ENCODE measurements at regions not wholly inside any gene's neighbourhood (a gene's known extent, or its start where the extent isn't known, plus 50 kb on each side); places are given as distances from the start of the nearest gene placed in this dataset.

GRCh38 chr2:59339837-59340207 lies 1098.7 kb upstream of the FANCL start:
- Histone ChIP-seq H2AFZ (ENCODE audit: low read length) (no peak overlapping the region), H4K8ac (ENCODE audit: extremely low read depth, insufficient read depth, low read length) (no peak overlapping the region), H2BK12ac (ENCODE audit: low read depth, low read length) (no peak overlapping the region), H3K27ac (ENCODE audit: low read depth, low read length) (no peak overlapping the region), H3K27me3 (replicated peaks in 1 of 4; ENCODE audit: control insufficient read depth in 3 of 4, extremely low read depth in 1 of 4, insufficient read depth in 3 of 4, low read length in 3 of 4) (no peaks in the 10 kb centered on the region), H2AK5ac (ENCODE audit: low read depth, low read length) (no peak overlapping the region), H4K20me1 (replicated peaks in 1 of 2; ENCODE audit: control insufficient read depth in 1 of 2, insufficient read depth in 2 of 2, low read length in 2 of 2) (no peaks in the 10 kb centered on the region), H3K79me1 (ENCODE audit: low read depth, low read length) (no peaks in the 10 kb centered on the region), H3K23ac (ENCODE audit: insufficient read length) (no peak overlapping the region), H3K36me3 (ENCODE audit: control insufficient read depth in 2 of 4, insufficient read depth in 4 of 4, low read length in 3 of 4) (no peaks in the 10 kb centered on the region), H3K4me1 (replicated peaks in 1 of 4; ENCODE audit: control insufficient read depth in 3 of 4, insufficient read depth in 4 of 4, low read length in 3 of 4) (peaks cover 2 to 13% (median 8%) of the 10 kb centered on the region in 4 experiments; a peak in 2 of 7 replicates), H3K79me2 (ENCODE audit: control insufficient read depth in 1 of 2, insufficient read depth in 2 of 2, low read length in 2 of 2) (no peaks in the 10 kb centered on the region), H3K14ac (ENCODE audit: insufficient read length) (no peak overlapping the region), H3K56ac (replicated peaks; ENCODE audit: insufficient read length, low read depth, low read length) (no peak overlapping the region), H2BK20ac (ENCODE audit: low read length) (no peak overlapping the region), H2BK15ac (ENCODE audit: low read length) (no peak overlapping the region), H3K9ac (replicated peaks in 1 of 4; ENCODE audit: extremely low read depth in 1 of 4, low read depth in 3 of 4, low read length in 3 of 4) (no peak overlapping the region), H3K4me3 (ENCODE audit: extremely low read depth in 1 of 4, insufficient read depth in 2 of 4, low read depth in 3 of 4, low read length in 4 of 4) (no peak overlapping the region), H3K4me2 (ENCODE audit: insufficient read depth in 1 of 2, low read depth in 2 of 2, low read length in 2 of 2) (no peak overlapping the region), H4K5ac (ENCODE audit: insufficient read length, low read depth, low read length) (no peak overlapping the region), H4K91ac (replicated peaks; ENCODE audit: insufficient read length, low read length) (no peak overlapping the region), H3K18ac (ENCODE audit: extremely low read depth, low read length) (no peak overlapping the region), H2BK5ac (ENCODE audit: low read depth, low read length) (no peak overlapping the region), H2BK120ac (replicated peaks; ENCODE audit: low read depth, low read length) (no peak overlapping the region), H3K9me3 (ENCODE audit: insufficient read depth in 2 of 2, low read depth in 1 of 2, low read length in 1 of 2) (no peaks in the 10 kb centered on the region), H3K4ac (replicated peaks; ENCODE audit: insufficient read length, low read depth, low read length) (no peak overlapping the region), H3K23me2 (ENCODE audit: low read depth, low read length) (no peaks in the 10 kb centered on the region)
- FAIRE-seq: no peak
- CTCF ChIA-PET (ENCODE audit: partially characterized antibody): no interaction called here
- WGBS, 2 experiments (ENCODE audit: extremely low coverage in 1 of 2, insufficient coverage in 1 of 2, insufficient read length in 1 of 2, insufficient replicate concordance in 2 of 2, low coverage in 1 of 2, low lambda C conversion rate in 2 of 2, missing lambda C conversion rate in 1 of 2): 81% methylated on average over 2 of the region's 2 CpGs; no CpG with 5 or more reads in 1 of the 2 experiments
- DNase-seq (ENCODE audit: low read depth in 1 of 2, low spot score in 2 of 2): no peak
- POLR2A ChIA-PET (ENCODE audit: partially characterized antibody): no interaction called here
- no peak for TF ChIP-seq TCF12 (IDR thresholded peaks at IDR 0.05; ENCODE audit: low read depth, low read length)
- no peak for TF ChIP-seq TBP (IDR thresholded peaks at IDR 0.05; ENCODE audit: low read depth, low read length)
- no peak for TF ChIP-seq POU5F1 (IDR thresholded peaks at IDR 0.05; ENCODE audit: low read depth, low read length)
- TF ChIP-seq, protein P1, sequence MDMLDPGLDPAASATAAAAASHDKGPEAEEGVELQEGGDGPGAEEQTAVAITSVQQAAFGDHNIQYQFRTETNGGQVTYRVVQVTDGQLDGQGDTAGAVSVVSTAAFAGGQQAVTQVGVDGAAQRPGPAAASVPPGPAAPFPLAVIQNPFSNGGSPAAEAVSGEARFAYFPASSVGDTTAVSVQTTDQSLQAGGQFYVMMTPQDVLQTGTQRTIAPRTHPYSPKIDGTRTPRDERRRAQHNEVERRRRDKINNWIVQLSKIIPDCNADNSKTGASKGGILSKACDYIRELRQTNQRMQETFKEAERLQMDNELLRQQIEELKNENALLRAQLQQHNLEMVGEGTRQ (IDR thresholded peaks at IDR 0.05; ENCODE audit: low read length): no peak
- no peak for TF ChIP-seq CBX8 (IDR thresholded peaks at IDR 0.05; ENCODE audit: borderline replicate concordance, low read depth, low read length)
- TF ChIP-seq CHD2 (IDR thresholded peaks at IDR 0.05; ENCODE audit: low read length): no peak
- TF ChIP-seq GABPA (IDR thresholded peaks at IDR 0.05; ENCODE audit: borderline replicate concordance, insufficient read depth, low read length): no peak
- TF ChIP-seq, protein P2, sequence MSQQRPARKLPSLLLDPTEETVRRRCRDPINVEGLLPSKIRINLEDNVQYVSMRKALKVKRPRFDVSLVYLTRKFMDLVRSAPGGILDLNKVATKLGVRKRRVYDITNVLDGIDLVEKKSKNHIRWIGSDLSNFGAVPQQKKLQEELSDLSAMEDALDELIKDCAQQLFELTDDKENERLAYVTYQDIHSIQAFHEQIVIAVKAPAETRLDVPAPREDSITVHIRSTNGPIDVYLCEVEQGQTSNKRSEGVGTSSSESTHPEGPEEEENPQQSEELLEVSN (IDR thresholded peaks at IDR 0.05): no peak
- no peak for TF ChIP-seq KDM4A (IDR thresholded peaks at IDR 0.05; ENCODE audit: low read depth, low read length, severe bottlenecking)
- no peak for TF ChIP-seq POLR2A (IDR thresholded peaks at IDR 0.05; ENCODE audit: control extremely low read depth in 1 of 2, low read depth in 2 of 2, low read length in 2 of 2)
- no peak for TF ChIP-seq RXRA (IDR thresholded peaks at IDR 0.05; ENCODE audit: insufficient read depth, low read depth, low read length)
- no peak for TF ChIP-seq RNF2 (IDR thresholded peaks at IDR 0.05; ENCODE audit: borderline replicate concordance, low read depth, low read length, missing control alignments, poor library complexity, severe bottlenecking)
- no peak for TF ChIP-seq BCL11A (IDR thresholded peaks at IDR 0.05; ENCODE audit: low read depth in 2 of 2, low read length in 2 of 2)
